B cell (primary cell): ENCODE measurements at regions not wholly inside any gene's neighbourhood (a gene's known extent, or its start where the extent isn't known, plus 50 kb on each side); places are given as distances from the start of the nearest gene placed in this dataset.

ENCODE experiments used
- ATAC-seq: fragments of 200-7000 bp; cut with Tn5 transposase; one replicate; pipeline ENCODE4 v1.10.0; 2021; ENCODE audit warnings: low read depth, mild to moderate bottlenecking, moderate number of reproducible peaks, moderate library complexity
- CTCF ChIA-PET: fragments of 350-600 bp; sonication (Branson Sonifier 250); formaldehyde crosslinking; loops from one replicate; lab custom pipeline; 2021; ENCODE audit warnings: antibody characterized with exemption, inconsistent platforms; lab: Charles Lee
- POLR2A ChIA-PET: fragments of 350-600 bp; sonication (Branson Sonifier 250); formaldehyde crosslinking; loops from one replicate; lab custom pipeline; 2021; ENCODE audit warnings: antibody characterized with exemption; lab: Charles Lee
- DNase-seq: peaks from one replicate; pipeline ENCODE4 v3.0.0; 2013
- H2AFZ ChIP-seq: 2 replicates; pipeline ENCODE4 v1.6.1; 2012; ENCODE audit warnings: mild to moderate bottlenecking, low read depth, low read length; ENCODE audit not compliant: insufficient read depth, poor library complexity, severe bottlenecking
- H3K27ac ChIP-seq, 2 donors: 1 replicate in 1 of 2; 2 replicates in 1 of 2; pipeline ENCODE4 v1.5.1; 2012 to 2013; ENCODE audit warnings: low read length in 2 of 2, mild to moderate bottlenecking in 2 of 2, moderate library complexity in 1 of 2
- H3K27me3 ChIP-seq, 4 experiments: fragments of 200-600 bp in 1 of 4; sonication (generic) in 1 of 4; replicated peaks in 1 of 4; 1 replicate in 2 of 4; 2 replicates in 2 of 4; pipeline versions ENCODE4 v1.6.1 to v1.7.0; 2013 to 2016; ENCODE audit warnings: low read length in 3 of 4, mild to moderate bottlenecking in 2 of 4, mixed read lengths in 1 of 4, moderate library complexity in 1 of 4; ENCODE audit not compliant: insufficient read depth in 4 of 4, control insufficient read depth in 3 of 4; ENCODE audit errors: control extremely low read depth in 1 of 4
- H3K36me3 ChIP-seq, 2 experiments: replicated peaks in 1 of 2; 1 replicate in 1 of 2; 2 replicates in 1 of 2; pipeline versions ENCODE4 v1.6.1 to v1.7.1; 2013; ENCODE audit warnings: low read length in 1 of 2; ENCODE audit not compliant: insufficient read depth in 2 of 2, control insufficient read depth in 1 of 2; ENCODE audit errors: control extremely low read depth in 1 of 2, extremely low read depth in 1 of 2
- H3K4me1 ChIP-seq, 2 donors: fragments of 200-600 bp in 1 of 2; sonication (generic) in 1 of 2; 1 replicate in 1 of 2; 2 replicates in 1 of 2; pipeline versions ENCODE4 v1.5.1 to v1.6.1; 2013 to 2017; ENCODE audit warnings: low read length in 2 of 2; ENCODE audit not compliant: control insufficient read depth in 2 of 2, insufficient read depth in 2 of 2
- H3K4me2 ChIP-seq: replicated peaks from 2 replicates; pipeline ENCODE3; 2012; ENCODE audit warnings: mild to moderate bottlenecking, low read depth, low read length; ENCODE audit not compliant: poor library complexity, severe bottlenecking
- H3K4me3 ChIP-seq, 5 experiments: fragments of 200-600 bp in 1 of 5; sonication (generic) in 1 of 5; 1 replicate in 3 of 5; 2 replicates in 2 of 5; pipeline versions ENCODE4 v1.5.1 to v1.7.0; 2011 to 2016; ENCODE audit warnings: low read length in 4 of 5, mild to moderate bottlenecking in 4 of 5, low read depth in 2 of 5, control low read depth in 1 of 5, moderate library complexity in 1 of 5; ENCODE audit not compliant: insufficient read depth in 1 of 5; ENCODE audit errors: control extremely low read depth in 1 of 5, extremely low read depth in 1 of 5
- H3K79me2 ChIP-seq: fragments of 200-600 bp; sonication (generic); one replicate; pipeline ENCODE4 v1.6.0; 2016; ENCODE audit warnings: low read length; ENCODE audit not compliant: control insufficient read depth, insufficient read depth
- H3K9ac ChIP-seq: fragments of 200-600 bp; sonication (generic); 2 replicates; pipeline ENCODE4 v1.6.1; 2017; ENCODE audit warnings: mild to moderate bottlenecking, low read length, moderate library complexity
- H3K9me3 ChIP-seq, 3 donors: one replicate each; pipeline versions ENCODE4 v1.6.1 to v1.7.1; 2013; ENCODE audit warnings: low read length in 2 of 3; ENCODE audit not compliant: control insufficient read depth in 2 of 3, insufficient read depth in 1 of 3; ENCODE audit errors: control extremely low read depth in 1 of 3
- H4K20me1 ChIP-seq: 2 replicates; pipeline ENCODE4 v1.6.0; 2012; ENCODE audit warnings: mild to moderate bottlenecking, low read length; ENCODE audit not compliant: insufficient read depth, control insufficient read depth, poor library complexity, severe bottlenecking
- H3K27ac Mint-ChIP-seq: one replicate; pipeline ENCODE4 v1.8.0; 2021; ENCODE audit warnings: mixed read lengths
- H3K27me3 Mint-ChIP-seq: one replicate; pipeline ENCODE4 v1.8.0; 2021; ENCODE audit warnings: mixed read lengths
- H3K4me1 Mint-ChIP-seq: one replicate; pipeline ENCODE4 v1.8.0; 2021; ENCODE audit warnings: mixed read lengths
- H3K4me3 Mint-ChIP-seq: one replicate; pipeline ENCODE4 v1.8.0; 2021; ENCODE audit warnings: mixed read lengths
- H3K9me3 Mint-ChIP-seq: one replicate; pipeline ENCODE4 v1.8.0; 2022; ENCODE audit warnings: mixed read lengths; ENCODE audit not compliant: insufficient read depth
- EZH2 ChIP-seq: IDR thresholded peaks from 2 replicates; pipeline ENCODE4 v1.6.1; 2012; ENCODE audit warnings: borderline replicate concordance, low read depth, mild to moderate bottlenecking, moderate library complexity, low read length; ENCODE audit not compliant: insufficient read depth, poor library complexity, severe bottlenecking
- WGBS: methylation state at CpG from one replicate; pipeline ENCODE4 v1.1.5; 2013; ENCODE audit warnings: missing lambda C conversion rate; ENCODE audit not compliant: insufficient coverage; 5-methylcytosine and 5-hydroxymethylcytosine counted together
- intact Hi-C: fragments of 100-400 bp; cut with micrococcal nuclease; formaldehyde crosslinking; loops from one replicate; pipeline ENCODE4 v1.10.0; 2022
- TF ChIP-seq, protein P1 (sequence below): fragments of 200-600 bp; IDR thresholded peaks from one replicate; pipeline ENCODE4 v1.8.0; 2022; ENCODE audit warnings: antibody characterized with exemption, mild to moderate bottlenecking

DNA sequence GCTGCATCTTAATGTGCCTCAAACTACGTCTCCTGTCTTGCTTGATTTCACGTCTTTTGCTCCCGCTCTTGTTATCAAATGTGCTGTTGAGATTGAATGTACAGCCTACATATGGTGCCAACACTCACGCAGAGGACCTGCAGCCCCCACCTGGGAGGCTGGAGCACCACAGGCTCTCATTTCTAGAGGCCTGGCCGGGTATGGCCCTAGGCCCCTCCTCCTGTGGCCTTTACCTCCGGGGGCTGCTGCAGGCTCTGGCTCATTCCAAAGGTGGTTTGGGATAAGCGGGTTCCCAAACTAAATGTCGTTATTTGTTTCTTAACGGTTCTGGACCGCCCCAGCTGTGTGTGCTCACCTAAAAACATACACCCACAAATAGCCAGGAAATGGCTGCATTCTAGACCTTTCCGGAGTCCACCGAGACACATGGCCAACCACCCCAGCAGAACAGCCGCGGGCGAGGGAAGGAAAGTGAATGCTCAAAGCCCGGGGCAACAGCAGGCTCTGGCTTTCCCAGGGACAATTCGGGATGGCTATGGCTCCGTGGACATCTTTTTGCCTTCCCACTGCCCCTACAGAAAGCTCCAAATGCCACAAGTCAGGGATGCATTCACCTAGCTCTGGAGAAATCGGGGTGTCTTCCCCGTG is 105.9 kb downstream of the ENGASE start:
- Mint-ChIP-seq H3K4me1 (peaks cover 5% of the 10 kb centered on the region), H3K4me3 (no peak overlapping the region), H3K27me3 (peaks cover 33% of the 10 kb centered on the region), H3K27ac (no peak overlapping the region), H3K9me3 (no peaks in the 10 kb centered on the region)
- ATAC-seq (no peak), DNase-seq (no peak)
- H3K9me3 ChIP-seq, result no peaks in the 10 kb centered on the region
- no peaks in the 10 kb centered on the region for H4K20me1 ChIP-seq
- ChIA-PET POLR2A (no interaction called here), CTCF (no interaction called here)
- peaks cover 0 to 4% of the 10 kb centered on the region in 2 donors for H3K4me1 ChIP-seq
- no peak overlapping the region for H2AFZ ChIP-seq
- no peaks in the 10 kb centered on the region for H3K36me3 ChIP-seq
- H3K27ac ChIP-seq, result no peak overlapping the region
- TF ChIP-seq, protein P1, sequence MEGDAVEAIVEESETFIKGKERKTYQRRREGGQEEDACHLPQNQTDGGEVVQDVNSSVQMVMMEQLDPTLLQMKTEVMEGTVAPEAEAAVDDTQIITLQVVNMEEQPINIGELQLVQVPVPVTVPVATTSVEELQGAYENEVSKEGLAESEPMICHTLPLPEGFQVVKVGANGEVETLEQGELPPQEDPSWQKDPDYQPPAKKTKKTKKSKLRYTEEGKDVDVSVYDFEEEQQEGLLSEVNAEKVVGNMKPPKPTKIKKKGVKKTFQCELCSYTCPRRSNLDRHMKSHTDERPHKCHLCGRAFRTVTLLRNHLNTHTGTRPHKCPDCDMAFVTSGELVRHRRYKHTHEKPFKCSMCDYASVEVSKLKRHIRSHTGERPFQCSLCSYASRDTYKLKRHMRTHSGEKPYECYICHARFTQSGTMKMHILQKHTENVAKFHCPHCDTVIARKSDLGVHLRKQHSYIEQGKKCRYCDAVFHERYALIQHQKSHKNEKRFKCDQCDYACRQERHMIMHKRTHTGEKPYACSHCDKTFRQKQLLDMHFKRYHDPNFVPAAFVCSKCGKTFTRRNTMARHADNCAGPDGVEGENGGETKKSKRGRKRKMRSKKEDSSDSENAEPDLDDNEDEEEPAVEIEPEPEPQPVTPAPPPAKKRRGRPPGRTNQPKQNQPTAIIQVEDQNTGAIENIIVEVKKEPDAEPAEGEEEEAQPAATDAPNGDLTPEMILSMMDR, result no peak
- TF ChIP-seq EZH2, result no peak
- H3K4me2 ChIP-seq, result no peak overlapping the region
- no peak overlapping the region for H3K9ac ChIP-seq
- no peak overlapping the region for H3K4me3 ChIP-seq
- H3K79me2 ChIP-seq, result no peaks in the 10 kb centered on the region
- WGBS, result 92% methylated on average over 17 of the region's 20 CpGs
- intact Hi-C loops, result loop anchor here (5.0 kb wide), 1 partner anchor 93 kb away; no protein-coding TSS in a partner anchor
- peaks cover 0 to 31% (median 7%) of the 10 kb centered on the region in 4 experiments for H3K27me3 ChIP-seq

DNA sequence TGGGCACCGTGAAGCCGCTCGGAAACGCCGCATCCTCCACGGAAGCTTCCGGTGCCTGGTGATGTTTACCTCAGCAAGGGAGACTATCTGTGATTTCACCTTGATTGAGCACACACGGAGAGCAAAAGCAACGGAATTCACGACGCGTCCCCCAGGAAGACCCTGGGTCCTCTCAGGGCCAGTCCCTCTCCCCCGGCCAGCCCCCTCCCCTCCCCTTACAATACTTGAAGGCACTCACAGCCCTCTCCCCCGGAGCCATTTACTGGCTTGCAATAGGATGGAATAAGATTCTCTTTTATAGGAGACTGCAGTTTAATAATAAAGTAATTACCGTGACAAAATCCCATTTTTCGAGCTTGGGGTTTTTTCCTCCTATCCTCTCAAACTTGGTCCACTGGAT is 104.7 kb downstream of the ENGASE start:
- H3K4me1 Mint-ChIP-seq, result peaks cover 5% of the 10 kb centered on the region
- H3K27ac ChIP-seq, result no peak overlapping the region
- no peaks in the 10 kb centered on the region for H3K9me3 ChIP-seq
- no peak overlapping the region for H2AFZ ChIP-seq
- H3K4me3 ChIP-seq, result no peak overlapping the region
- peaks cover 23% of the 10 kb centered on the region for H3K27me3 Mint-ChIP-seq
- H3K27me3 ChIP-seq, result peaks cover 0 to 22% (median 4%) of the 10 kb centered on the region in 4 experiments
- intact Hi-C loops, result no loop called here
- H3K4me3 Mint-ChIP-seq, result no peak overlapping the region
- H3K9me3 Mint-ChIP-seq, result no peaks in the 10 kb centered on the region
- H3K4me1 ChIP-seq, result peaks cover 0 to 4% of the 10 kb centered on the region in 2 donors
- no peak for DNase-seq
- POLR2A ChIA-PET, result no interaction called here
- H3K27ac Mint-ChIP-seq, result no peak overlapping the region
- ATAC-seq, result no peak
- no peak overlapping the region for H3K4me2 ChIP-seq
- no peaks in the 10 kb centered on the region for H3K36me3 ChIP-seq
- no peaks in the 10 kb centered on the region for H3K79me2 ChIP-seq
- 95% methylated on average over 7 of the region's 16 CpGs for WGBS
- no peak overlapping the region for H3K9ac ChIP-seq
- CTCF ChIA-PET, result interaction anchor here (0.6 to 1.0 kb wide), 2 partner anchors 132 to 212 kb away, joined by 3 to 5 read pairs; no protein-coding TSS in a partner anchor
- H4K20me1 ChIP-seq, result no peaks in the 10 kb centered on the region
- TF ChIP-seq EZH2, result no peak
- TF ChIP-seq, protein P1, result no peak
